CD4-positive, alpha-beta T cell treated with Interleukin-10 for 1 hour (primary cell): ENCODE measurements at regions not wholly inside any gene's neighbourhood (a gene's known extent, or its start where the extent isn't known, plus 50 kb on each side); places are given as distances from the start of the nearest gene placed in this dataset.

Source experiments
- DNase-seq: peaks from one replicate; pipeline ENCODE4 v3.0.0-alpha.2; 2020

DNA sequence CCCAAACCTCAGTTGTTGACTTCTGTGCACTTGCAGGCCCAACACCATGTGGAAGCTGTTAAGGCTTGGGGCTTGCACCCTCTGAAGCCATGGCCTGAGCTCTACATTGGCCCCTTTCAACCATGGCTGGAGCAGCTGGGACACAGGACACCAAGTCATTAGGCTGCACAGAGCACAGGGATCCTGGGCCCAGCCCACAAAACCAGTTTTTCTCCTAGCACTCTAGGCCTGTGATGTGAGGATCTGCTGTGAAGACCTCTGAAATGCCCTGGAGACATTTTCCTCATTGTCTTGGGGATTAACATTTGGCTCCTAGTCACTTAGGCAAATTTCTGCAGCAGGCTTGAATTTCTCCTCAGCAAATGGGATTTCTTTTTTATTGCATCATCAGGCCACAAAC, 1255.7 kb downstream of the ZPLD1 start:
- DNase-seq = no peak

DNA sequence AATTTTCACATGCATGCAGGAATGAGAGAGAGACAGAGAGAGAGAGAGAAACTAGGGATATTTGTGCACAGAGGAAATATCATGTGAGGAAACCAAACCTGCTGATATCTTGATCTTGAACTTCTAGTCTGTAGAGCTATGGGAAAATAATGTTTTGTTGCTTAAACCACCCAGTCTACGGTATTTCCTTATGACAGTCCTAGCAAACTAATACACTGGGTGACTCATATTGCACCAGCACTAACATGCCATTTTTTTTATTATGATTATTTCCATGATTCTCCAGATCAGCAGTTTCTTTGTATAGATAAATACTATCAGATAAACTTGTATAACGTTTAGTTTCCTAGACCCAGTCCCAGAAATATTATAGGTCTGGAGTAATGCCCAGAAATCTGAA, 1259.0 kb downstream of the ZPLD1 start:
- DNase-seq = no peak

DNA sequence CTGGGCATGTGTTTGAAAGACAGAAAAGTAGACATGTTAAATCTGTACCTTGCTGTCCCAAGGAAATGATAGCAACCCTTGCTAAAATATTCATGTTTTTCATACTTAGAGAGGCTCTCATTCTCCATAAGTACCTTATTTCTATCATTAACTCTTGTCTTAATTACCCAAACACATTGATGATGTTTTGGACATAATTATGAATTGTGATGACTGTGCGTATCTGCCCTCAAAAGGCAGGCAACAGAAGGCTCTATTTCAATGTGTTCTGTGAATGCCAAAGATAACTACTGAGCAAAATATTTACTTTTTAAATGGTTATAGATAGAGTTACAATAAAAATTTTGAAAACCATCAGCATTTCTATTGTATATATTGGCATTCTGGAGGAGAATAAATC, 1263.8 kb downstream of the ZPLD1 start:
- DNase-seq = no peak

DNA sequence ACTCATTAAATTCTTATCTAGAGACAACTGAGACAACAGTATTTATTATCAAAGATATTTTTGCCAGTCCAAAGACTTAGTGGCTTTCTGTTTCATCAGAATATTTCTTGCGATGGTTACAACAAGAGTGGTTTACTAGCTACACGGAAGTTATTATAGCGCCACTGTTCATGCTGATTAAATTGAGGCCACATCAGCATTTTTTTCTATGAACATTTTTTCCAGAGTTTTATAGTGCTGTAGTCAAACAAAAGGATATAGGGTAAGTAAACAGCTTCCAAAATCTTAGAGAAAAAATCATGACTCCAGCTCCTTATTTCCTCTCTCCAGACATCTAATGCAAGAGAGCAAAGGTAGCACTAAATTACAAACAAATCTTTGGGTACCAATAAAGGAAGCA, 1264.4 kb downstream of the ZPLD1 start:
- no peak for DNase-seq

DNA sequence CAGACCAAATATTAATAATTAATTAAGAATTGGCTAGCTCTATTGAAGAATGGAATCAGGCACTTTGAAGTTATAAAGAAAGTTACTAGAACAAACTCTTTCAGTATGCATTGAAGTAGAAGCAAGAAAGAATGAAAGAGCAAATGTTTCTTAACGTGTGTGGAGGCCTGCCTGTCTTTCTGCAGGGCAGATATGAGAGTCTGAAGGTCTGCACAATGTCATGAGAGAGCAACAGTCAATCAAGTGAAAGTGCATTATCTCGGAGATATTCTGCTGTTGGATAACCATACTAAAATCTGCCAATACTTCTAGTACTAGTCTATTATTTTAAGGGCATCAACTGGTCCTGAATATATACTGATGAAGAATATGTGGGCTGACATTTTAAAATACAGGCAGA, 1270.8 kb downstream of the ZPLD1 start:
- DNase-seq = no peak

DNA sequence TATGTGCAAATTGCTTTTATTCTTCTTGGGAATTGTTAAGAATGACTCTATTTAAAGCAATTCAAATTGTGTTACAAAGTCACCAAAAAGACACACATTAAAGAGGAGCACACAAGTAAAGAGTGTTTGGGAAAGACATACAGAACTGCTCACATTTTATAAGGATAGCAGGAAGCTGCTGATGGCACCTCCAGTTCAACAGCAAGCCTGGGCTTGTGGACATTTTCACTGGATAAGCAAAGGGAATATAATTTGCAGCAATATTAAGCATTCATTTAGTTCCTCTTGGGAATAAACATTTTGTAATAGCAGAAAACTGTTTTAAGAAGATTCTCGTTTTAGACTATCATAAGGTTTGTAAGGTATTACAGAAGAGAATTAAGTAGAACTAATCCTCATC, 1271.9 kb downstream of the ZPLD1 start:
- DNase-seq = no peak

DNA sequence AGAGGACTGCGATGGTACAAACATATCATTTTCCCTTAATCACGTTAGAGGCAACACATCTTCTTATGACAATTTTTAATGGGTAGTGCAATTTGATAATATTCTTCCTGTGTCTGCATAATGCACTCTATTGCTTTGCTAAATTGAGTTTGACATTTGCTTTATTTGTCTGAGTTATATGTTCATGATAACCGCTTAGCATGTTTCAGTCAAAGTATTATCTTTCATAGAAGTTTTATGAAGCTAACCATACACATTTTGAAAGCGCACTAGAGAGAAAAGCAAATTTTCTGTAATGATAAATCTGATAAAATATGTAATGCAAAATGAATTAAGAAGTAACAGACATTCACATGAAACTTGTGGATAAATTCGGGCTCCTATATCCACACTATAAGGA, 1276.9 kb downstream of the ZPLD1 start:
- no peak for DNase-seq

DNA sequence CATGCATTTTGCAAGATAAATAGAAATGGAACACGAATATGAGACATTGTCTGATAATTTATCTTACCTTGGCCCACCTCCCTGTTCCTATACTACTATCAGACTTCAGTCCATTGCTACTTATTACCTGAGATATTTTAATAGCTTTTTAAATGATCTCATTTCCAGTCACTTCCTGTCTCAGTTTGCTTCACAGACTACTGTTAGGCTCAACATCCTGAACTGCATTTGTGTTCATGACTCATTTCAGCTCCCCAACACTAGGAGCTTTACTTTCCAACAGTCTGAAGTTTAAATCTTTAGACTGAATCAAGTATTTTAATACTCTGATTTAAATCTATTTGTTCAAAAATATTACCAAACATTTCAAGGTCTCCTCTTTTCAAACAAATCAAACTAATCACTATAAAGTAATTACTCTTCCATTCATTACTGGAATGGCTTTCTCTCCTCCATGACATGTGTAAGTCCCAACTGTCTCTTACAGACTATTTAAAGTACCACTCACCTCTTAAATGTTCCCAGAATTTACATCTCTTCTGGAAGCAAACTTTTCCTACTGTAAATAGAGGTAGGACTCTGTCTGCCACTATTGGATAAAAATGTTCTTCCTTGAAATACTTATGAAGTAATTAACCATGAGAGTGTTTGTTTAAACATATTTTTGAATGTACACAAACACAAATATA, 1277.6 kb downstream of the ZPLD1 start:
- no peak for DNase-seq

DNA sequence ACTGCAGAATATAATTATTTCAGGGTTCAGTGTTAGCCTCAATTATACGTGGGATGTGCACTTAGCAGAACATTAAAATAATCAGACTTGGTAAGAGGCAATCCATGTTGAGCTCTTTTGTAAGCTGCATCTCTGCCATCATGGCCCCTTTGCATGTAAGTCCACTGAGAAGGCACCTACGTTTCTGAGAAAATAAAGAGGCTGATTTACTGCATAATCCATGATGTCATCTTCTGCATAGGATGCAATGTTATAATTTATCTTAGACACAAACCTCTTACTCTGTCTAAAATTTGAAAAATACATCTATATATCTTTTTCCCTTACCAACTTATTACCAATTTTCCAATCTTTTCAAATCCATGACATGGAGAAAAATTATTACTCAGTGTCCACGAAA, 1294.7 kb downstream of the ZPLD1 start:
- DNase-seq = no peak

DNA sequence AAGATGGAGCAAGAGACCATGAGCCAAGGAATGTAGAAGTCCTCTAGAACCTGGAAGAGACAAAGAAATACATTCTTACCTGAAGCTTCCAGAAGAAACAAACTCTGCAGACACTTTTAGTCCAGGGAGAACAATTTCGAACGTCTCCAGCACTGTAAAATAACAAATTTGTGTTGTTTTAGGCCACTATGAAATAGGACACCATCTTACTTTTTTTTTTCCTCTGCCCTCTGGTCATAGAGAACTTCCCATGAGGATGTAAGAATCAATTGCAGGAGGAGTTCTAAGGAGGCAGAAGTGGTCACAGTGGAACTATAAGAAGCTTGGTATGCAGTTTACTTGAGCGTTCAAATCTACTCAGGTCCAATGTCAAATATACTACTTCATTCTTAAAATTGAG, 1295.9 kb downstream of the ZPLD1 start:
- DNase-seq = no peak

DNA sequence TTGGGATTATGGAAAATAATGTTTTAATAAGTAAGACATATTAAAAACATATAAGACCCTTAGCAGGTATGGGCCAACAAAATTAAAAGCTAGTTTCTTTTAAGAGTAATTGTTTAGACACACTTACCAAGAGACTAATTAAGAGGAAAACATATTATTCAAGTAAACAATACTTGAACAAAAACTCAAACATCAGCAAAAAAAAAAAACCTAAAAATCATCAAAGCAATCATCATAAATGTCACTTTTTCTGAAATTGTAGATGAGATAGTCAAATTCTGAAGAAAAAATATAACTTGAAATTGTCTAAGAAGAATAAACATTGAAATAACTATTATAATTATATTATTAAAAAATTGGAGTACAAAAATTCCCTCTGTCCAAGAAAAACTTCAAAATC, 1318.2 kb downstream of the ZPLD1 start:
- no peak for DNase-seq

DNA sequence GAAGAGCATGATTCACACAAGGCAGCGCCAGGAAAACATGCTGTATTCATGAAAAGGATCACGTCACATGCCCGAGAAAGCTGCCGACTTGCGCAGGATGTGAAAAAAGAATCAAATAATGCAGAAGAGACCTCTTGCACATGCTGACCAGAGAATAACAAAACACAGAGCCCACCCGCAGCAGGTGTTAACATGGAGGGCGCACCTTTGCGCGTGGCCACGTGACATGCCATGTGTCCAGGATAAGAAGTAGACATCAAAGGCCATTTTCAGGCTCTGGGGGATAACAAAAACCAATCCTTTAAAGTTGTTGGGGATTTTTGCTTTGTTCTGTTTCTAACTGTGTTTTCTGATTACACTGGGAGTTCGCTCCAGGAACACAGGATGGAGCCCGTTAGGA, 1332.8 kb downstream of the ZPLD1 start:
- no peak for DNase-seq

DNA sequence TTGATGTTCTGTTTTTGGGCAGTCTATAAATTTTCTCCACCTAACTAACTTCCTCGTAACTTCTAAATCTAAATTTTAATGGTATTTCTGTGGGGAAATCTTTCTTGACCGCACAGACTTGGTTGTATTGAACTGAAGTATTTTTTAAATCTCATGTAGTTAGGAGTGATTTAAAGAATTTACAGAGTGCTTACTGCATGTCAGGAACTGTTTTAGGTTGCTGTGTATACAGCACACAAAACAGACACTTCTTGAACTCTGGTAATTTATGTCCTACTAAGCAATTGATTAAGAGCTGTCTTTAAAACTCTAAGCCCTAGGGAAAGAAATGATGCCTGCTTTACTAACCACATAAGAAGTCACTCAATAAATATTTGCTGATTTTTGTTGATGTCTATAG, 1350.2 kb downstream of the ZPLD1 start:
- DNase-seq = no peak

DNA sequence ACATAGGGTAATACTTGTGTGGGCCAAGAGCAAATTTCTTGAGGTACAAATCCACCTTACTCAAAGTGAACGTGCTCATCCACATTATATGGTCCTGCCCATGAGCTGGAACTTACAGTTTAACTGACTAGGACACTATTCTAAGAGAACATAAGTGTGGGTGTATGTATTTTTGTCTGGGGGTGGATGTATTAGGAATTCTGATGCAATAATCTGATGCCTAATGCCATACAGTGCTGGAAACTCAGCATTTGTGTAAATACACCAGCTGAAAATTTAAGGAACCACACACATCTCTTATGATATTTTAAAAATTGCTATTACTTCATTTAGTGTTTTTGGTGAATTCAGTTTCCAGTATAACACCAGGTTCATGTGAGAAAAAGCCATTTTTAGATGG, 1350.7 kb downstream of the ZPLD1 start:
- no peak for DNase-seq

DNA sequence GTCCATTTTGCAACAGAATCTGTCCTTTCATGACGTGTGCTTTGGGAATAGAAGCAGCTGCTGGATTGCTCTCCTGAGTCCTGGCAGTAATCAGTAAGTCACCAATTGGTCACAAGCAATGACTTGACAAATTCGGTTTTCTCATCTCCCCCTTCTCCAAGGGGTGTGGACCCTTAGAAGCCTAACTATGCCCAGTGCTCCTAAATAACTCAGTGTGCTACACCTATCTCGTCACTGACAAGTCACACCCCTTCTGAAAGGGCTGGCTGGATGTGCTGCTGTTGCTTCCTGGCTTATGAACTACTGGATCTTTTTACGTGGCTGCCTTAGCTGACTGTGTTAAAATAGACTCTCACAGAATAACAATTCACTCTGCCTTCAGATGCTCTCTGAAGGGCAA, 1351.5 kb downstream of the ZPLD1 start:
- no peak for DNase-seq

DNA sequence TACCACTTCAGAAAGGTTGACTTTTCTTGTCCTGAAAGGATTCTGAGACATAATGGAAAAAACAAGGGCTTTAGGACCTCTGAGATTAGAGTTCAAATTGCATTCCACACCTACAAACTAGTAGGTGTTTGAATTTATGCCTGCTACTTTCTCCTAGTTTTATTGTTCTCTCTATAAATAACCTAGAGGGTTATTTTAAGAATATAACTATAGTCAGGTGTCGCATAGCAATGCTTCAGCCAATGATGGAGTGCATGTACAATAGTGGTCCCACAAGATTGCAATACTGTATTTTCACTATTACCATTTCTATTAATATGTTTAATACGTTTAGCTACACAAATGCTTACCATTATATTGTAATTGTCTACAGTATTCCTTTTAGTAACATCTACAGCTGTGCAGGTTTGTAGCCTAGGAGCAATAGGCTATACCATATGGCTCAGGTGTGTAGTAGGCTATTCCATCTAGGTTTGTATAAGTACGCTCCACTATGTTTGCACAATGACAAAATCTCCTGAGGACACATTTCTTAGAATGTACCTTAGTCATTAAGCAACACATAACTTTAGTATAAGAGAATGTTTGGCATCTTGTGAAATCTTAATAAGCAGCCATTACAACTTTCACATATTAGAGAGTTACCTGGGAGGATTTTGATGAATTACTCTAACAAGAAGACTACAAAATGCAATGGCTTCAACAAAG, 1352.5 kb downstream of the ZPLD1 start:
- no peak for DNase-seq

DNA sequence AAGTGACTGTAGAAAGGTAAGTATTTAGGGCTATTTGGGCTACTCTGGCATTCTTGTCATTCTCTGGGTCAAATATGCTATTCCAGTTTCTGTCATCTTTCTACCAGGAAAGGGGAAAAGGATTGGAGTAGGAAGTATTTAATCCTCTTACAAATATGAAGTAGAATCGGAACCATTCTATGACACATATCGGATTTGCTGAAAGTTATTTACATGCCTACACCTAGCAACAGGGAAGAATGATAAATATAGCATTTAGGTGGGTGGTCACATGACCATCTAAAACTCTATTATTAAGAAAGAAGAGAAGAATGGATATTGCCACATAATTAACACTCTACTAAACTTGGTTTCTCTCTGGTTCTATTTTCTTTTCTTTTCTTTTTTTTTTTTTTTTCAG, 1353.1 kb downstream of the ZPLD1 start:
- DNase-seq = no peak

DNA sequence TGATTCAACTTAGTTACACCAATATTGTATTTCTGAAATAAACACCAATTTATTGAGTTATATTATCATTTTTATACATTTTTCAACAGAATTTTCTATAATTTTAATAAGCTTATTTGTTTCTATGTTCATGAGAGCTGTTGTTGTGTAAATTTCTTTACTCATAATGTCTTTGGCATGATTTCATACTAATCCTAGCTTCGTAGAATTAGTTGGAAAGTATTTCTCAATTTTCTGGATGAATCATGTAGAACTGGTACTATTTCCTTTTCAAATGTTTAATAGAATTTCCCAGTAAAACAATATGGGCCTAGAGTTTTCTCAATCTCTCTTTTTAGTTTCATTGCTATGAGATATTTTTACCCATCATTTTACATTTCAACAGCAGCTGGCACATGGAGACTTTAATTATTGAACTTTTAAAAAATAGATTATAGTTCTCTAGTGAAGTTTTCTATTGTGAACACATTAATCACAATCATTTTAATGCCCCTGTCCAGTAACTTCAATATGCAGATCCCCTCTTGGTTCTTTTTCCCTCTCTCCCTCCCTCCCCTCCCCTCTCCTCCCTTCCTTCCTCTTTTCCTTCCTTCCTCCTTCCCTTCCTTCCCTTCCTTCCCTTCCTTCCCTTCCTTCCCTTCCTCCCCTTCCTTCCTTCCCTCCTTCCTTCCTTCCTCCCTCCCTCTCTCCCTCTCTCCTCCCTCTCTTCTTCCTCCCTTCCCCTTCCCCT, 1357.1 kb downstream of the ZPLD1 start:
- DNase-seq = no peak

DNA sequence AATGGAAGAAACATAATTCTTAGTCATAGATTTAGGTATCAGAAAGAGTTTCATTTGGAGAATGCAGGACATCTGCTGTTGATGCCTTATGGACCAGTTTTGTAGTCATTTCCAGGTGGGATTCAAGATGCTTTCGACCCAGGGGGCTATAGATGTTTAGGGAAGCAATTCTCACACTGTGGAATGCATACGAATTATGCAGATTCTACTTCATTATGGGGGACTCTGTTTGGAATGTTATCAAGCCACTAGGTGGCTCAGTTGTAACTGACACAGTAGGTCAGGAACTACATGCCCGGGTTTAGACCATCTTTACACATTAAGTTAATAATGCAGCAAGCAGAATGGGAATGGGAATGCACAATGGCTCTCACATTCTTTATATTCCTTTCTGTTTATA, 1359.8 kb downstream of the ZPLD1 start:
- no peak for DNase-seq

DNA sequence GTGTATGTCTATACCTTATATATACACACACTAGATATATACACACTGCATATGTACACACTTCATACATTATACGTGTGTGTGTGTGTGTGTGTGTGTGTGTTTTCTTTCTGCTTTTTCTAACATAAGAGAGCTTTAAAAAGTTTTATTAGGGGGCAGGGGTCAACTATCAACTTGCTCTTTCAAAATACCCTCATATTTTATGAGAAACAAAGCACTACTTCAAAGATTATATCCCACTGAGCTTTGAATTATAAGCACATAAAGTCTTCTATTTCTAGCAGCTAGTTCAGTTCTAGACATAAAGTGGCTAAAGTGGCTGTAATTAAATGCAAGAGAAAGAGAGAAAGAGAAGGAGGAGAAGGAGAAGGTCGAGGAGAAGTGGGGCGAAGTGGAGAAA, 1361.3 kb downstream of the ZPLD1 start:
- DNase-seq = no peak

DNA sequence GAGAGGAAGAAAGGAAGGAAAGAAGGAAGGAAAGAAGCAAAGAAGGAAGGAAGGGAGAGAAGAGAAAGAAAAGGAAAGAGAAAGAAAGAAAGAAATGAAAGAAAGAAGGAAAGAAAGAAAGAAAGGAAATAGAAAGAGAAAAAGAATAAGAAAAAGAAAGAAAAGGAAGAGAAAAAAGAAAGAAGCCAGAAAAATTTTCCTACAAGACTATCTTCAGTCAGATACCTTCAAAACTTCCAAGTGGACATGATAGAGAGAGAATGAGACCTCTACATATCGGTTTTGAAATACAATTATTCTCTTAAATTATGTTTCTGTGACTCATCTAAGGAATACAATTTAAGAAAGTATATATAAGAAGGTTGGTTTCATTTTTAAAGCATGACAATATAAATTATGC, 1369.0 kb downstream of the ZPLD1 start:
- no peak for DNase-seq

DNA sequence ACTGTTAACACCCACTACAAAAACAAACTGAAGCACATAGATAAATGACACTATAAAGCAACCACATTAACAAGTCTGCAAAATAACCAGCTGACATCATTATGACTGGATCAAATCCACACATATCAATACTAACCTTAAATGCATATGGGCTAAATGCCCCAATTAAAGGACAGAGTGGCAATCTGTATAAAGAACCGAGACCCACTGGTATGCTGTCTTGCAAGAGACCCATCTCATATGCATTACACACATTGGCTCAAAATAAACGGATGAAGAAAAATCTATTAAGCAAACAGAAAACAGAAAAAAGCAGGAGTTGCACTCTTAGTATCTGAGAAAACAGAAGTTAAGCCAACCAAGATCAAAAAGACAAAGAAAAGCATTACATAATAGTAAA, 1375.4 kb downstream of the ZPLD1 start:
- no peak for DNase-seq

DNA sequence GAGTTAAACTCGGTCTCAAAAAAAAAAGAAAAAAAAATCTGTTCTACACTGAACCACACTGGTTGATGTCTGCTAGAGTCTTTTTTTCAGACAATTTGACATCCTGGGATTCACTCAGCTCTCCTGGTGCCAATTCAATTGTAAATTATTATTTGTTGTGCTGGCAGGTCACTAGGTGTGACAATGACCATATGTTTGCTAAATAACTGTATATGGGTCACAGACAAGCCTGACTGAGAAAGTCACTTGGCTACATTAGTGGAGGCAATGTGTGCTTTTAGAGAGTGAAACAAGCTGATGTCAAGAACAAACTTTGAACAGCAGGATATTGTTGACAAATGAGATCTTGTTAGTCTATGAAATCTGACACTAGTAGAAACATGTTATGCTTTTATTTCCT, 1379.1 kb downstream of the ZPLD1 start:
- no peak for DNase-seq

DNA sequence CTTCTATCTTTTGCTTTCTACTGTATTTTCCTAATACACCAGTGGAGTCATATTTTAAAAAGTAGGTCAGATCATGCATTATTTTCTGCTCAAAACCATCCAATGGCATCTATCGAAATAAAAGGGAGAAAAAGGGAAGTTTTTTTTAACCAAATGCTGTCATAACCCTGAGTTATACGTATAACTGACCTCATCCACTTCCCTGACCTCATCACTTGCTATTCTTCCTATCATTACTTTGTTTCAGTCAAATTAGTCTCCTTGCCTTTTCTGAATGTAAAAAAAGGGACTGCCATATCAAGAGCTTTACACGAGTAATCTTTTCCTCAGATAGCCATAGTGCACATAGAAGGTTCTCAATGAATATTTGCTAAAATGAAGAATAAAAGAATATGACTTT, 1383.6 kb downstream of the ZPLD1 start:
- no peak for DNase-seq
